IMR-90 (cell line): ENCODE measurements at regions not wholly inside any gene's neighbourhood (a gene's known extent, or its start where the extent isn't known, plus 50 kb on each side); places are given as distances from the start of the nearest gene placed in this dataset.

ENCODE experiments used
- ATAC-seq: fragments of 200-7000 bp; cut with Tn5 transposase; 2 replicates; pipeline ENCODE4 v1.9.1; 2020; ENCODE audit warnings: low read depth, mild to moderate bottlenecking, moderate library complexity
- BruUV-seq: library from RNA; stranded (reverse); fragments of 400-500 nt; replicated peaks from 2 replicates; lab custom pipeline; 2021; lab: Mats Ljungman, UMichigan
- CTCF ChIA-PET: fragments of 300-600 bp; formaldehyde crosslinking; extraction: SDS; loops from one replicate; lab custom pipeline; 2021; ENCODE audit warnings: antibody characterized with exemption; lab: Yijun Ruan, JAX
- POLR2A ChIA-PET: fragments of 300-600 bp; sonication (Branson Sonifier 250); formaldehyde crosslinking; loops from one replicate; lab custom pipeline; 2022; ENCODE audit warnings: antibody characterized with exemption; ENCODE audit not compliant: unreplicated experiment; lab: Charles Lee
- DNase-seq: peaks from one replicate; pipeline ENCODE4 v3.0.0; 2013
- H2AFZ ChIP-seq: replicated peaks from 2 replicates; pipeline ENCODE3; 2013; ENCODE audit warnings: low read length, mild to moderate bottlenecking; ENCODE audit not compliant: poor library complexity
- H2AK5ac ChIP-seq: 2 replicates; pipeline ENCODE4 v1.6.1; 2013; ENCODE audit warnings: low read depth, low read length, inconsistent platforms
- H2AK9ac ChIP-seq: replicated peaks from 2 replicates; pipeline ENCODE3; 2013; ENCODE audit warnings: mild to moderate bottlenecking, low read depth, low read length, moderate library complexity; ENCODE audit not compliant: poor library complexity
- H2BK120ac ChIP-seq: 2 replicates; pipeline ENCODE4 v1.6.1; 2013; ENCODE audit warnings: low read depth, low read length, inconsistent platforms
- H2BK15ac ChIP-seq: 3 replicates; pipeline ENCODE4 v1.6.1; 2013; ENCODE audit warnings: low read depth, low read length, inconsistent platforms
- H2BK20ac ChIP-seq: 2 replicates; pipeline ENCODE4 v1.6.1; 2013; ENCODE audit warnings: low read depth, mild to moderate bottlenecking, inconsistent platforms, low read length, moderate library complexity
- H2BK5ac ChIP-seq: 2 replicates; pipeline ENCODE4 v1.6.1; 2013; ENCODE audit warnings: mild to moderate bottlenecking, low read depth, low read length, inconsistent platforms; ENCODE audit not compliant: poor library complexity, severe bottlenecking
- H3K14ac ChIP-seq: replicated peaks from 2 replicates; pipeline ENCODE4 v1.6.1; 2013; ENCODE audit warnings: low read depth, low read length, inconsistent platforms
- H3K18ac ChIP-seq: 2 replicates; pipeline ENCODE4 v1.6.1; 2013; ENCODE audit warnings: low read depth, low read length, control low read depth
- H3K23ac ChIP-seq: 2 replicates; pipeline ENCODE4 v1.6.1; 2013; ENCODE audit warnings: low read depth, low read length, inconsistent platforms
- H3K27ac ChIP-seq: 2 replicates; pipeline ENCODE4 v1.5.1; 2013; ENCODE audit warnings: mild to moderate bottlenecking, control low read depth, low read length; ENCODE audit not compliant: insufficient read depth
- H3K27me3 ChIP-seq: 2 replicates; pipeline ENCODE4 v1.6.1; 2013; ENCODE audit warnings: low read length; ENCODE audit not compliant: control insufficient read depth, insufficient read depth
- H3K36me3 ChIP-seq: 2 replicates; pipeline ENCODE4 v1.6.1; 2013; ENCODE audit warnings: low read length, mixed read lengths; ENCODE audit not compliant: control insufficient read depth, insufficient read depth
- H3K4ac ChIP-seq: 2 replicates; pipeline ENCODE4 v1.6.1; 2013; ENCODE audit warnings: low read depth, low read length, inconsistent platforms
- H3K4me1 ChIP-seq: 2 replicates; pipeline ENCODE4 v1.6.1; 2013; ENCODE audit warnings: low read length, mixed read lengths; ENCODE audit not compliant: control insufficient read depth, insufficient read depth
- H3K4me2 ChIP-seq: 2 replicates; pipeline ENCODE4 v1.6.1; 2013; ENCODE audit warnings: low read depth, mild to moderate bottlenecking, control low read depth, low read length, moderate library complexity
- H3K4me3 ChIP-seq: 2 replicates; pipeline ENCODE4 v1.5.1; 2013; ENCODE audit warnings: low read depth, mild to moderate bottlenecking, control low read depth, low read length, moderate library complexity; ENCODE audit not compliant: insufficient read depth
- H3K56ac ChIP-seq: 2 replicates; pipeline ENCODE4 v1.6.1; 2013; ENCODE audit warnings: low read length, inconsistent platforms; ENCODE audit not compliant: insufficient read depth; ENCODE audit errors: extremely low read depth
- H3K79me1 ChIP-seq, 2 experiments: 2 replicates each; pipeline ENCODE4 v1.6.1; 2013; ENCODE audit warnings: low read length in 2 of 2, inconsistent platforms in 1 of 2, low read depth in 1 of 2
- H3K9ac ChIP-seq: 2 replicates; pipeline ENCODE4 v1.6.1; 2013; ENCODE audit warnings: low read depth, low read length, control low read depth
- H3K9me1 ChIP-seq: 2 replicates; pipeline ENCODE4 v1.6.1; 2013; ENCODE audit warnings: low read length, inconsistent platforms; ENCODE audit not compliant: insufficient read depth
- H3K9me3 ChIP-seq: 2 replicates; pipeline ENCODE4 v1.6.1; 2013; ENCODE audit warnings: low read length; ENCODE audit not compliant: control insufficient read depth, insufficient read depth
- H4K20me1 ChIP-seq: 2 replicates; pipeline ENCODE4 v1.6.1; 2013; ENCODE audit warnings: low read length, inconsistent platforms; ENCODE audit not compliant: insufficient read depth
- H4K5ac ChIP-seq: 2 replicates; pipeline ENCODE4 v1.6.1; 2013; ENCODE audit warnings: mild to moderate bottlenecking, low read depth, low read length, control low read depth
- H4K8ac ChIP-seq, 2 experiments: 2 replicates each; pipeline ENCODE4 v1.6.1; 2013; ENCODE audit warnings: low read depth in 2 of 2, low read length in 2 of 2, control low read depth in 1 of 2, inconsistent platforms in 1 of 2
- H4K91ac ChIP-seq: 2 replicates; pipeline ENCODE4 v1.6.1; 2013; ENCODE audit warnings: low read depth, low read length, inconsistent platforms; ENCODE audit not compliant: insufficient read depth
- BHLHE40 ChIP-seq: fragments of 150-350 bp; IDR thresholded peaks from 2 replicates; pipeline ENCODE4 v1.6.1; 2016; ENCODE audit warnings: mild to moderate bottlenecking, low read depth, low read length
- CHD1 ChIP-seq: IDR thresholded peaks from 2 replicates; pipeline ENCODE4 v1.6.1; 2012; ENCODE audit warnings: low read depth, low read length, improper control_type of control experiment
- FOS ChIP-seq: fragments of 150-350 bp; IDR thresholded peaks from 2 replicates; pipeline ENCODE4 v1.6.1; 2016; ENCODE audit warnings: low read depth, low read length
- MAFK ChIP-seq: IDR thresholded peaks from 2 replicates; pipeline ENCODE4 v1.6.1; 2012; ENCODE audit warnings: low read depth, low read length, improper control_type of control experiment
- MXI1 ChIP-seq: IDR thresholded peaks from 2 replicates; pipeline ENCODE4 v1.6.1; 2012; ENCODE audit warnings: low read depth, mild to moderate bottlenecking, low read length, moderate library complexity, borderline replicate concordance
- NFE2L2 ChIP-seq: fragments of 150-350 bp; IDR thresholded peaks from 2 replicates; pipeline ENCODE4 v1.6.1; 2016; ENCODE audit warnings: low read depth, mild to moderate bottlenecking, low read length
- RCOR1 ChIP-seq: IDR thresholded peaks from 2 replicates; pipeline ENCODE4 v1.6.1; 2012; ENCODE audit warnings: mild to moderate bottlenecking, low read length, improper control_type of control experiment; ENCODE audit not compliant: insufficient replicate concordance
- RFX5 ChIP-seq: IDR thresholded peaks from 2 replicates; pipeline ENCODE4 v1.8.0; 2012; ENCODE audit warnings: low read depth, mild to moderate bottlenecking, low read length, moderate library complexity
- dilution Hi-C: fragments of 300-500 bp; cut with HindIII; formaldehyde crosslinking; loops from one replicate; pipeline ENCODE4 v1.14.3; 2018; ENCODE audit warnings: low sequenced_read_pairs; ENCODE audit not compliant: unreplicated experiment
- in situ Hi-C: fragments of 300-500 bp; cut with MboI; formaldehyde crosslinking; loops from 3 replicates; pipeline ENCODE4 v1.14.3; 2019; ENCODE audit warnings: low sequenced_read_pairs, inconsistent platforms, mixed read lengths
- intact Hi-C: fragments of 100-400 bp; cut with micrococcal nuclease; formaldehyde crosslinking; loops from 2 replicates; pipeline ENCODE4 v1.10.0; 2022
- TF ChIP-seq, protein P1 (sequence below): fragments of 150-350 bp; IDR thresholded peaks from 2 replicates; pipeline ENCODE4 v1.6.1; 2017; ENCODE audit warnings: mild to moderate bottlenecking, antibody characterized with exemption, low read length, low read depth
- TF ChIP-seq, protein P2 (sequence below): conservative IDR thresholded peaks from 2 replicates; pipeline ENCODE4 v1.5.1; 2012; ENCODE audit warnings: mild to moderate bottlenecking, low read depth, low read length, improper control_type of control experiment
- TF ChIP-seq, protein P3 (sequence below): fragments of 150-350 bp; IDR thresholded peaks from 2 replicates; pipeline ENCODE4 v1.6.1; 2016; ENCODE audit warnings: low read depth, mild to moderate bottlenecking, low read length, moderate library complexity, borderline replicate concordance

DNA sequence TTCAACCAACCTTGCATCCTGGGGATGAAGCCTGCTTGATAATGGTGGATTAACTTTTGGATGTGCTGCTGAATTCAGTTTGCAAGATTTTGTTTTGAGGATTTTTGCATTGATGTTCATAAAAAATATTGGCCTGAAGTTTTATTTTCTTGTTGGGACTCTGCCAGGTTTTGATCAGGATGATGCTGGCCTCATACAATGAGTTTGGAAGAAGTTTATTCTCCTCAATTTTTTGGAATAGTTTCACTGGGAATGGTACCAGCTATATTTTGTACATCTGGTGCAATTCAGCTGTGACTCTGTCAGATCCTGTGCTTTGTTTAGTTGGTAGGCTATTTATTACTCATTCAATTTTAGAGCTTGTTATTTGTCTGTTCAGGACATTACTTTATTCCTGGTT, 340.3 kb upstream of the TRAM1L1 start:
- Histone ChIP-seq H3K36me3 (no peaks in the 10 kb centered on the region), H2BK5ac (no peak overlapping the region), H4K8ac (no peak overlapping the region), H3K79me1 (no peaks in the 10 kb centered on the region), H2BK15ac (no peak overlapping the region), H2BK20ac (no peak overlapping the region), H2AK9ac (no peak overlapping the region), H3K4me2 (no peak overlapping the region), H3K14ac (no peak overlapping the region), H3K23ac (no peak overlapping the region), H2AFZ (no peak overlapping the region), H3K9me1 (no peaks in the 10 kb centered on the region), H4K91ac (no peak overlapping the region), H2AK5ac (no peak overlapping the region), H3K4me3 (no peak overlapping the region), H3K27ac (no peak overlapping the region), H2BK120ac (no peak overlapping the region), H3K4ac (no peak overlapping the region), H3K9ac (no peak overlapping the region), H3K56ac (no peak overlapping the region), H3K27me3 (no peaks in the 10 kb centered on the region), H3K4me1 (no peaks in the 10 kb centered on the region), H3K18ac (no peak overlapping the region), H4K20me1 (no peaks in the 10 kb centered on the region), H4K5ac (no peak overlapping the region), H3K9me3 (no peaks in the 10 kb centered on the region)
- dilution Hi-C loops (no loop called here), in situ Hi-C loops (no loop called here), intact Hi-C loops (no loop called here)
- POLR2A ChIA-PET, result no interaction called here
- BruUV-seq, result no TSS peak
- no peak for TF ChIP-seq CHD1
- no peak for TF ChIP-seq NFE2L2
- TF ChIP-seq, protein P1, sequence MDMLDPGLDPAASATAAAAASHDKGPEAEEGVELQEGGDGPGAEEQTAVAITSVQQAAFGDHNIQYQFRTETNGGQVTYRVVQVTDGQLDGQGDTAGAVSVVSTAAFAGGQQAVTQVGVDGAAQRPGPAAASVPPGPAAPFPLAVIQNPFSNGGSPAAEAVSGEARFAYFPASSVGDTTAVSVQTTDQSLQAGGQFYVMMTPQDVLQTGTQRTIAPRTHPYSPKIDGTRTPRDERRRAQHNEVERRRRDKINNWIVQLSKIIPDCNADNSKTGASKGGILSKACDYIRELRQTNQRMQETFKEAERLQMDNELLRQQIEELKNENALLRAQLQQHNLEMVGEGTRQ, result no peak
- TF ChIP-seq FOS, result no peak
- TF ChIP-seq, protein P2, sequence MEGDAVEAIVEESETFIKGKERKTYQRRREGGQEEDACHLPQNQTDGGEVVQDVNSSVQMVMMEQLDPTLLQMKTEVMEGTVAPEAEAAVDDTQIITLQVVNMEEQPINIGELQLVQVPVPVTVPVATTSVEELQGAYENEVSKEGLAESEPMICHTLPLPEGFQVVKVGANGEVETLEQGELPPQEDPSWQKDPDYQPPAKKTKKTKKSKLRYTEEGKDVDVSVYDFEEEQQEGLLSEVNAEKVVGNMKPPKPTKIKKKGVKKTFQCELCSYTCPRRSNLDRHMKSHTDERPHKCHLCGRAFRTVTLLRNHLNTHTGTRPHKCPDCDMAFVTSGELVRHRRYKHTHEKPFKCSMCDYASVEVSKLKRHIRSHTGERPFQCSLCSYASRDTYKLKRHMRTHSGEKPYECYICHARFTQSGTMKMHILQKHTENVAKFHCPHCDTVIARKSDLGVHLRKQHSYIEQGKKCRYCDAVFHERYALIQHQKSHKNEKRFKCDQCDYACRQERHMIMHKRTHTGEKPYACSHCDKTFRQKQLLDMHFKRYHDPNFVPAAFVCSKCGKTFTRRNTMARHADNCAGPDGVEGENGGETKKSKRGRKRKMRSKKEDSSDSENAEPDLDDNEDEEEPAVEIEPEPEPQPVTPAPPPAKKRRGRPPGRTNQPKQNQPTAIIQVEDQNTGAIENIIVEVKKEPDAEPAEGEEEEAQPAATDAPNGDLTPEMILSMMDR, result no peak
- TF ChIP-seq MAFK, result no peak
- TF ChIP-seq RCOR1, result no peak
- TF ChIP-seq RFX5, result no peak
- TF ChIP-seq MXI1, result no peak
- no peak for TF ChIP-seq BHLHE40
- TF ChIP-seq, protein P3, sequence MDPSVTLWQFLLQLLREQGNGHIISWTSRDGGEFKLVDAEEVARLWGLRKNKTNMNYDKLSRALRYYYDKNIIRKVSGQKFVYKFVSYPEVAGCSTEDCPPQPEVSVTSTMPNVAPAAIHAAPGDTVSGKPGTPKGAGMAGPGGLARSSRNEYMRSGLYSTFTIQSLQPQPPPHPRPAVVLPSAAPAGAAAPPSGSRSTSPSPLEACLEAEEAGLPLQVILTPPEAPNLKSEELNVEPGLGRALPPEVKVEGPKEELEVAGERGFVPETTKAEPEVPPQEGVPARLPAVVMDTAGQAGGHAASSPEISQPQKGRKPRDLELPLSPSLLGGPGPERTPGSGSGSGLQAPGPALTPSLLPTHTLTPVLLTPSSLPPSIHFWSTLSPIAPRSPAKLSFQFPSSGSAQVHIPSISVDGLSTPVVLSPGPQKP, result no peak
- CTCF ChIA-PET, result no interaction called here
- DNase-seq (no peak), ATAC-seq (no peak)
